Skeletal muscle satellite cell (primary cell): ENCODE measurements at regions not wholly inside any gene's neighbourhood (a gene's known extent, or its start where the extent isn't known, plus 50 kb on each side); places are given as distances from the start of the nearest gene placed in this dataset.

Source experiments
- H3K27me3 ChIP-seq: 2 replicates; pipeline ENCODE4 v1.7.0; 2013; ENCODE audit warnings: low read length; ENCODE audit not compliant: control insufficient read depth, insufficient read depth
- H3K36me3 ChIP-seq: 2 replicates; pipeline ENCODE4 v1.7.0; 2013; ENCODE audit warnings: mild to moderate bottlenecking, control low read depth, low read length; ENCODE audit not compliant: insufficient read depth
- H3K4me1 ChIP-seq: 2 replicates; pipeline ENCODE4 v1.7.0; 2013; ENCODE audit warnings: low read length; ENCODE audit not compliant: control insufficient read depth, insufficient read depth
- H3K4me2 ChIP-seq: 2 replicates; pipeline ENCODE4 v1.7.0; 2013; ENCODE audit warnings: mild to moderate bottlenecking, low read length
- H3K4me3 ChIP-seq: 2 replicates; pipeline ENCODE4 v1.7.0; 2013; ENCODE audit warnings: low read length
- H3K9ac ChIP-seq: 2 replicates; pipeline ENCODE4 v1.7.0; 2013; ENCODE audit warnings: mild to moderate bottlenecking, low read depth, low read length, moderate library complexity
- H3K9me3 ChIP-seq: replicated peaks from 2 replicates; pipeline ENCODE4 v1.7.0; 2013; ENCODE audit warnings: mild to moderate bottlenecking, control low read depth, low read length

GRCh38 chr10:10516346-10517130 is 501.1 kb upstream of the CELF2 start:
- Histone ChIP-seq H3K9ac (no peak overlapping the region), H3K4me3 (no peak overlapping the region), H3K27me3 (peaks cover 3% of the 10 kb centered on the region), H3K9me3 (no peaks in the 10 kb centered on the region), H3K4me1 (peaks cover 12% of the 10 kb centered on the region), H3K36me3 (no peaks in the 10 kb centered on the region), H3K4me2 (no peak overlapping the region)

GRCh38 chr10:10517866-10518265 is 499.8 kb upstream of the CELF2 start:
- Histone ChIP-seq H3K27me3 (peaks cover 3% of the 10 kb centered on the region), H3K36me3 (no peaks in the 10 kb centered on the region), H3K4me3 (no peak overlapping the region), H3K9me3 (no peaks in the 10 kb centered on the region), H3K4me1 (peaks cover 12% of the 10 kb centered on the region), H3K4me2 (no peak overlapping the region), H3K9ac (no peak overlapping the region)

GRCh38 chr10:10519674-10520073 is 498.0 kb upstream of the CELF2 start:
- no peak overlapping the region for H3K9ac ChIP-seq
- H3K4me3 ChIP-seq, result no peak overlapping the region

GRCh38 chr10:10520491-10521385 is 496.9 kb upstream of the CELF2 start:
- no peak overlapping the region for H3K4me3 ChIP-seq
- H3K9me3 ChIP-seq, result no peaks in the 10 kb centered on the region
- no peaks in the 10 kb centered on the region for H3K36me3 ChIP-seq
- no peak overlapping the region for H3K4me2 ChIP-seq
- H3K27me3 ChIP-seq, result peaks cover 3% of the 10 kb centered on the region
- no peak overlapping the region for H3K9ac ChIP-seq
- peaks cover 8% of the 10 kb centered on the region for H3K4me1 ChIP-seq

More at GRCh38 chr10:10519674-10520073, 498.0 kb upstream of the CELF2 start:
- no peaks in the 10 kb centered on the region for H3K9me3 ChIP-seq
- no peaks in the 10 kb centered on the region for H3K36me3 ChIP-seq
- H3K27me3 ChIP-seq, result peaks cover 3% of the 10 kb centered on the region
- H3K4me2 ChIP-seq, result no peak overlapping the region
- peaks cover 12% of the 10 kb centered on the region for H3K4me1 ChIP-seq

- Histone ChIP-seq H3K27me3 (no peaks in the 10 kb centered on the region), H3K9ac (no peak overlapping the region), H3K4me3 (no peak overlapping the region), H3K9me3 (no peaks in the 10 kb centered on the region), H3K4me2 (no peak overlapping the region), H3K36me3 (no peaks in the 10 kb centered on the region), H3K4me1 (no peaks in the 10 kb centered on the region)
Observed at GRCh38 chr10:10526846-10527245, 490.8 kb upstream of the CELF2 start.

GRCh38 chr10:10527861-10528562 is 489.7 kb upstream of the CELF2 start:
- H3K27me3 ChIP-seq, result no peaks in the 10 kb centered on the region
- H3K9ac ChIP-seq, result no peak overlapping the region
- no peak overlapping the region for H3K4me3 ChIP-seq
- no peaks in the 10 kb centered on the region for H3K9me3 ChIP-seq
- no peaks in the 10 kb centered on the region for H3K4me1 ChIP-seq
- no peaks in the 10 kb centered on the region for H3K36me3 ChIP-seq
- no peak overlapping the region for H3K4me2 ChIP-seq

GRCh38 chr10:10528563-10528910 is 489.1 kb upstream of the CELF2 start:
- Histone ChIP-seq H3K4me1 (no peaks in the 10 kb centered on the region), H3K4me2 (no peak overlapping the region), H3K27me3 (no peaks in the 10 kb centered on the region), H3K36me3 (no peaks in the 10 kb centered on the region), H3K9ac (no peak overlapping the region), H3K9me3 (no peaks in the 10 kb centered on the region), H3K4me3 (no peak overlapping the region)

GRCh38 chr10:10530313-10530712 is 487.4 kb upstream of the CELF2 start:
- no peaks in the 10 kb centered on the region for H3K36me3 ChIP-seq
- no peak overlapping the region for H3K4me3 ChIP-seq
- H3K9ac ChIP-seq, result no peak overlapping the region
- H3K4me1 ChIP-seq, result no peaks in the 10 kb centered on the region
- H3K27me3 ChIP-seq, result no peaks in the 10 kb centered on the region
- H3K4me2 ChIP-seq, result no peak overlapping the region
- H3K9me3 ChIP-seq, result no peaks in the 10 kb centered on the region

GRCh38 chr10:10532236-10532635 is 485.4 kb upstream of the CELF2 start:
- Histone ChIP-seq H3K4me3 (no peak overlapping the region), H3K4me2 (no peak overlapping the region), H3K9ac (no peak overlapping the region), H3K9me3 (no peaks in the 10 kb centered on the region), H3K4me1 (no peaks in the 10 kb centered on the region), H3K27me3 (no peaks in the 10 kb centered on the region), H3K36me3 (no peaks in the 10 kb centered on the region)

- Histone ChIP-seq H3K9ac (no peak overlapping the region), H3K4me3 (no peak overlapping the region), H3K27me3 (no peaks in the 10 kb centered on the region), H3K9me3 (no peaks in the 10 kb centered on the region), H3K36me3 (no peaks in the 10 kb centered on the region), H3K4me1 (no peaks in the 10 kb centered on the region), H3K4me2 (no peak overlapping the region)
Observed at GRCh38 chr10:10532826-10533225, 484.8 kb upstream of the CELF2 start.

GRCh38 chr10:10533437-10533836 is 484.2 kb upstream of the CELF2 start:
- no peak overlapping the region for H3K4me2 ChIP-seq
- no peaks in the 10 kb centered on the region for H3K27me3 ChIP-seq
- no peaks in the 10 kb centered on the region for H3K36me3 ChIP-seq
- H3K4me3 ChIP-seq, result no peak overlapping the region
- H3K4me1 ChIP-seq, result no peaks in the 10 kb centered on the region
- H3K9ac ChIP-seq, result no peak overlapping the region
- H3K9me3 ChIP-seq, result no peaks in the 10 kb centered on the region
